ENCODE measurements at regions not wholly inside any gene's neighbourhood (a gene's known extent, or its start where the extent isn't known, plus 50 kb on each side); places are given as distances from the start of the nearest gene placed in this dataset.

GRCh38 chr2:106614511-106615291 lies 127.5 kb downstream of the CD8B2 start:
- Histone ChIP-seq H3K4me1 (ENCODE audit: low read depth, poor library complexity, severe bottlenecking) (no peaks in the 10 kb centered on the region), H3K4me2 (no peak overlapping the region), H2AFZ (ENCODE audit: low read depth) (no peak overlapping the region), H3K79me2 (ENCODE audit: insufficient read depth, low read depth) (no peaks in the 10 kb centered on the region), H4K20me1 (ENCODE audit: insufficient read depth) (no peaks in the 10 kb centered on the region), H3K4me3 (IDR thresholded peaks at IDR 0.05; ENCODE audit: insufficient read depth, low read depth, low read length) (no peak overlapping the region), H3K36me3 (ENCODE audit: insufficient read depth) (no peaks in the 10 kb centered on the region), H3K27me3 (ENCODE audit: insufficient read depth, low read depth) (no peaks in the 10 kb centered on the region), H3K27ac (no peak overlapping the region), H3K9ac (no peak overlapping the region)
- TF ChIP-seq CTCF (conservative IDR thresholded peaks at IDR 0.05; ENCODE audit: low read depth, low read length) = no peak

- no peaks in the 10 kb centered on the region for H4K20me1 ChIP-seq (ENCODE audit: insufficient read depth)
- no peaks in the 10 kb centered on the region for H3K79me2 ChIP-seq (ENCODE audit: insufficient read depth, low read depth)
- H3K27me3 ChIP-seq (ENCODE audit: insufficient read depth, low read depth) = no peaks in the 10 kb centered on the region
- H3K27ac ChIP-seq = no peak overlapping the region
- no peak overlapping the region for H3K4me3 ChIP-seq (IDR thresholded peaks at IDR 0.05; ENCODE audit: insufficient read depth, low read depth, low read length)
- H3K36me3 ChIP-seq (ENCODE audit: insufficient read depth) = no peaks in the 10 kb centered on the region
- no peaks in the 10 kb centered on the region for H3K4me1 ChIP-seq (ENCODE audit: low read depth, poor library complexity, severe bottlenecking)
- H3K4me2 ChIP-seq = no peak overlapping the region
- H2AFZ ChIP-seq (ENCODE audit: low read depth) = no peak overlapping the region
- H3K9ac ChIP-seq = no peak overlapping the region
- no peak for TF ChIP-seq CTCF (conservative IDR thresholded peaks at IDR 0.05; ENCODE audit: low read depth, low read length)
Measured at GRCh38 chr2:106618614-106619013, 131.4 kb downstream of the CD8B2 start.

GRCh38 chr2:106623456-106623855 lies 136.3 kb downstream of the CD8B2 start:
- no peak overlapping the region for H2AFZ ChIP-seq (ENCODE audit: low read depth)

GRCh38 chr2:106624787-106625380 lies 137.7 kb downstream of the CD8B2 start:
- Histone ChIP-seq H3K27ac (no peak overlapping the region), H3K9ac (no peak overlapping the region), H2AFZ (ENCODE audit: low read depth) (no peak overlapping the region), H3K4me1 (ENCODE audit: low read depth, poor library complexity, severe bottlenecking) (no peaks in the 10 kb centered on the region), H3K79me2 (ENCODE audit: insufficient read depth, low read depth) (no peaks in the 10 kb centered on the region), H3K36me3 (ENCODE audit: insufficient read depth) (no peaks in the 10 kb centered on the region), H3K4me3 (IDR thresholded peaks at IDR 0.05; ENCODE audit: insufficient read depth, low read depth, low read length) (no peak overlapping the region), H3K4me2 (no peak overlapping the region), H4K20me1 (ENCODE audit: insufficient read depth) (no peaks in the 10 kb centered on the region), H3K27me3 (ENCODE audit: insufficient read depth, low read depth) (no peaks in the 10 kb centered on the region)
- no peak for TF ChIP-seq CTCF (conservative IDR thresholded peaks at IDR 0.05; ENCODE audit: low read depth, low read length)

More at GRCh38 chr2:106623456-106623855, 136.3 kb downstream of the CD8B2 start:
- Histone ChIP-seq H3K9ac (no peak overlapping the region), H3K4me3 (IDR thresholded peaks at IDR 0.05; ENCODE audit: insufficient read depth, low read depth, low read length) (no peak overlapping the region), H4K20me1 (ENCODE audit: insufficient read depth) (no peaks in the 10 kb centered on the region), H3K4me2 (no peak overlapping the region), H3K36me3 (ENCODE audit: insufficient read depth) (no peaks in the 10 kb centered on the region), H3K27ac (no peak overlapping the region), H3K27me3 (ENCODE audit: insufficient read depth, low read depth) (no peaks in the 10 kb centered on the region), H3K4me1 (ENCODE audit: low read depth, poor library complexity, severe bottlenecking) (no peaks in the 10 kb centered on the region), H3K79me2 (ENCODE audit: insufficient read depth, low read depth) (no peaks in the 10 kb centered on the region)
- no peak for TF ChIP-seq CTCF (conservative IDR thresholded peaks at IDR 0.05; ENCODE audit: low read depth, low read length)

All from KMS-11 (cell line).